Right atrium auricular region (tissue), 2 donors: ENCODE measurements at regions not wholly inside any gene's neighbourhood (a gene's known extent, or its start where the extent isn't known, plus 50 kb on each side); places are given as distances from the start of the nearest gene placed in this dataset.

Experiments
- DNase-seq: peaks from one replicate; pipeline ENCODE4 v3.0.0-alpha.2; 2019; ENCODE audit warnings: low spot score
- H3K27ac ChIP-seq, 2 donors: fragments of 200-600 bp; sonication (generic); 1 replicate in 1 of 2; 2 replicates in 1 of 2; pipeline ENCODE4 v1.5.1; 2016 to 2019
- H3K27me3 ChIP-seq, 2 donors: fragments of 200-600 bp; sonication (generic); one replicate each; pipeline versions ENCODE4 v1.5.1 to v1.6.0; 2017 to 2019
- H3K36me3 ChIP-seq: fragments of 200-600 bp; sonication (generic); one replicate; pipeline ENCODE4 v1.5.1; 2016
- H3K4me1 ChIP-seq, 2 donors: fragments of 200-600 bp; sonication (generic); one replicate each; pipeline versions ENCODE4 v1.5.1 to v1.6.0; 2017 to 2019
- H3K4me3 ChIP-seq, 2 donors: fragments of 200-600 bp; sonication (generic); 1 replicate in 1 of 2; 2 replicates in 1 of 2; pipeline ENCODE4 v1.5.1; 2017 to 2019; ENCODE audit warnings: mild to moderate bottlenecking in 1 of 2, moderate library complexity in 1 of 2
- H3K9me3 ChIP-seq, 2 donors: fragments of 200-600 bp; sonication (generic); one replicate each; pipeline ENCODE4 v1.5.1; 2019
- CTCF ChIP-seq, 2 donors: fragments of 200-600 bp; sonication (generic); IDR thresholded peaks; one replicate each; pipeline ENCODE4 v1.5.1; 2019; ENCODE audit warnings: antibody characterized with exemption in 2 of 2

- H3K27ac ChIP-seq, result no peak overlapping the region
- H3K27me3 ChIP-seq, result no peaks in the 10 kb centered on the region
- no peaks in the 10 kb centered on the region for H3K36me3 ChIP-seq
- H3K4me1 ChIP-seq, result no peaks in the 10 kb centered on the region
- no peaks in the 10 kb centered on the region for H3K9me3 ChIP-seq
- no peak for DNase-seq
- no peak for TF ChIP-seq CTCF (IDR thresholded peaks at IDR 0.05)
- H3K4me3 ChIP-seq, result no peak overlapping the region
Measured at GRCh38 chr5:120907953-120908352, 443.9 kb downstream of the PRR16 start.

GRCh38 chr5:120910629-120911028 lies 446.5 kb downstream of the PRR16 start:
- Histone ChIP-seq H3K36me3 (no peaks in the 10 kb centered on the region), H3K27ac (no peak overlapping the region), H3K4me3 (no peak overlapping the region), H3K9me3 (no peaks in the 10 kb centered on the region), H3K27me3 (no peaks in the 10 kb centered on the region), H3K4me1 (no peaks in the 10 kb centered on the region)
- TF ChIP-seq CTCF (IDR thresholded peaks at IDR 0.05), result no peak
- DNase-seq, result no peak

- H3K4me1 ChIP-seq, result no peaks in the 10 kb centered on the region
- no peak overlapping the region for H3K27ac ChIP-seq
- no peaks in the 10 kb centered on the region for H3K36me3 ChIP-seq
- DNase-seq, result no peak
- H3K9me3 ChIP-seq, result no peaks in the 10 kb centered on the region
- no peaks in the 10 kb centered on the region for H3K27me3 ChIP-seq
- TF ChIP-seq CTCF (IDR thresholded peaks at IDR 0.05), result no peak
- H3K4me3 ChIP-seq, result no peak overlapping the region
Measured at GRCh38 chr5:120913396-120913795, 449.3 kb downstream of the PRR16 start.

- Histone ChIP-seq H3K27ac (no peak overlapping the region), H3K9me3 (no peaks in the 10 kb centered on the region), H3K27me3 (no peaks in the 10 kb centered on the region), H3K4me1 (no peaks in the 10 kb centered on the region), H3K4me3 (no peak overlapping the region), H3K36me3 (no peaks in the 10 kb centered on the region)
- no peak for TF ChIP-seq CTCF (IDR thresholded peaks at IDR 0.05)
- no peak for DNase-seq
Measured at GRCh38 chr5:120917214-120917758, 453.2 kb downstream of the PRR16 start.

GRCh38 chr5:120919017-120919416 lies 454.9 kb downstream of the PRR16 start:
- Histone ChIP-seq H3K27me3 (no peaks in the 10 kb centered on the region), H3K4me3 (no peak overlapping the region), H3K4me1 (no peaks in the 10 kb centered on the region), H3K36me3 (no peaks in the 10 kb centered on the region), H3K9me3 (no peaks in the 10 kb centered on the region), H3K27ac (no peak overlapping the region)
- no peak for TF ChIP-seq CTCF (IDR thresholded peaks at IDR 0.05)
- DNase-seq, result no peak

- no peak for DNase-seq
- no peak for TF ChIP-seq CTCF (IDR thresholded peaks at IDR 0.05)
Measured at GRCh38 chr5:120923026-120923425, 458.9 kb downstream of the PRR16 start.

More at GRCh38 chr5:120923026-120923425, 458.9 kb downstream of the PRR16 start:
- no peaks in the 10 kb centered on the region for H3K9me3 ChIP-seq
- no peaks in the 10 kb centered on the region for H3K4me1 ChIP-seq
- no peaks in the 10 kb centered on the region for H3K27me3 ChIP-seq
- H3K4me3 ChIP-seq, result no peak overlapping the region
- H3K36me3 ChIP-seq, result no peaks in the 10 kb centered on the region
- no peak overlapping the region for H3K27ac ChIP-seq
